B cell (primary cell): ENCODE measurements at regions not wholly inside any gene's neighbourhood (a gene's known extent, or its start where the extent isn't known, plus 50 kb on each side); places are given as distances from the start of the nearest gene placed in this dataset.

ENCODE experiments used
- CTCF ChIP-seq: fragments of 200-600 bp; IDR thresholded peaks from one replicate; pipeline ENCODE4 v1.8.0; 2022; ENCODE audit warnings: antibody characterized with exemption, mild to moderate bottlenecking
- EZH2 ChIP-seq: IDR thresholded peaks from 2 replicates; pipeline ENCODE4 v1.6.1; 2012; ENCODE audit warnings: borderline replicate concordance, low read depth, mild to moderate bottlenecking, moderate library complexity, low read length; ENCODE audit not compliant: insufficient read depth, poor library complexity, severe bottlenecking

- TF ChIP-seq CTCF: no peak
- no peak for TF ChIP-seq EZH2
Observed at GRCh38 chr4:144442713-144443112, 203.2 kb upstream of the HHIP start.
